ENCODE measurements at regions not wholly inside any gene's neighbourhood (a gene's known extent, or its start where the extent isn't known, plus 50 kb on each side); places are given as distances from the start of the nearest gene placed in this dataset.

- FAIRE-seq (no peak), DNase-seq (ENCODE audit: insufficient read length, low spot score) (no peak)
- TF ChIP-seq, protein P1, sequence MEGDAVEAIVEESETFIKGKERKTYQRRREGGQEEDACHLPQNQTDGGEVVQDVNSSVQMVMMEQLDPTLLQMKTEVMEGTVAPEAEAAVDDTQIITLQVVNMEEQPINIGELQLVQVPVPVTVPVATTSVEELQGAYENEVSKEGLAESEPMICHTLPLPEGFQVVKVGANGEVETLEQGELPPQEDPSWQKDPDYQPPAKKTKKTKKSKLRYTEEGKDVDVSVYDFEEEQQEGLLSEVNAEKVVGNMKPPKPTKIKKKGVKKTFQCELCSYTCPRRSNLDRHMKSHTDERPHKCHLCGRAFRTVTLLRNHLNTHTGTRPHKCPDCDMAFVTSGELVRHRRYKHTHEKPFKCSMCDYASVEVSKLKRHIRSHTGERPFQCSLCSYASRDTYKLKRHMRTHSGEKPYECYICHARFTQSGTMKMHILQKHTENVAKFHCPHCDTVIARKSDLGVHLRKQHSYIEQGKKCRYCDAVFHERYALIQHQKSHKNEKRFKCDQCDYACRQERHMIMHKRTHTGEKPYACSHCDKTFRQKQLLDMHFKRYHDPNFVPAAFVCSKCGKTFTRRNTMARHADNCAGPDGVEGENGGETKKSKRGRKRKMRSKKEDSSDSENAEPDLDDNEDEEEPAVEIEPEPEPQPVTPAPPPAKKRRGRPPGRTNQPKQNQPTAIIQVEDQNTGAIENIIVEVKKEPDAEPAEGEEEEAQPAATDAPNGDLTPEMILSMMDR (IDR thresholded peaks at IDR 0.05; ENCODE audit: insufficient read depth, missing control alignments) = no peak
Observed at GRCh38 chr12:34294137-34294536, 271.8 kb downstream of the ALG10 start.

- DNase-seq (ENCODE audit: insufficient read length, low spot score) = no peak
- TF ChIP-seq, protein P1 (IDR thresholded peaks at IDR 0.05; ENCODE audit: insufficient read depth, missing control alignments) = no peak
- FAIRE-seq = no peak
Observed at GRCh38 chr12:34294671-34295365, 272.5 kb downstream of the ALG10 start.

DNA sequence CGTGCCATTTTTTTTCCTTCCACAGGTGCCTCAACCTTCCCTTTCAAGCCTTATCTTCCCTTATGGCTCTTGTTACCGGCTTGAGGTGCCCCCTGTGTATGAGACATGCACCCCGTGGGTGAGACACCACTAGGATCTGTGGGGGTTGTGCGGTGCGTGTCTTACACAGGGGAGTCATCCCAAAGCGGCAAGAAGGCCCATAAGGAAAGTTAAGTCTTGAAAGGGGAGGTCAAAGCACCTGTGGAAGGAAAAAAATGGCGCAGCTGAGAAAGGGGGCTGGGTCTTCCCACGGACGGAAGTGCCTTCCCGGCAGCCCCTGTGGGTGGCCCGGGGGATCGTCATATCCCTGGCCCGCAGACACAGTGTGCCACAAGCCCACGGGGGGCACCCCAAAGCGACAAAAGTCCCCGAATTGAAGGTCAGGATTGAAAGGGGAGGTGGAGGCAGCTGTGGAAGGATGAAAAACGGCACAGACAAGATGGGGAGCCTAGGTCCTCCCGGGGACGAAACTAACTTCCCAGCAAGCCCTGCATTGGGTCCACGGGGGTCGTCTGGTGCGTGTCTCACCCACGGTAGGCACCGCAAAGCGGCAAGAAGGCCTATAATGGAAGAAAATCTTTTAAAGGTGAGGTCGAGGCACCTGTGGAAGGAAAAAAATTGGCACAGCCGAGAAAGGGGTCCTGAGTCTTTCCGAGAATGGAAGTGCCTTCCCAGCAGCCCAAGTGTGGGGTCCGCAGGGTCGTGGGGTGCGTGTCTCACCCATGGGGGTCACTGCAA is 273.3 kb downstream of the ALG10 start:
- TF ChIP-seq, protein P1 (IDR thresholded peaks at IDR 0.05; ENCODE audit: insufficient read depth, missing control alignments) = no peak
- DNase-seq (ENCODE audit: insufficient read length, low spot score) = no peak
- no peak for FAIRE-seq

DNA sequence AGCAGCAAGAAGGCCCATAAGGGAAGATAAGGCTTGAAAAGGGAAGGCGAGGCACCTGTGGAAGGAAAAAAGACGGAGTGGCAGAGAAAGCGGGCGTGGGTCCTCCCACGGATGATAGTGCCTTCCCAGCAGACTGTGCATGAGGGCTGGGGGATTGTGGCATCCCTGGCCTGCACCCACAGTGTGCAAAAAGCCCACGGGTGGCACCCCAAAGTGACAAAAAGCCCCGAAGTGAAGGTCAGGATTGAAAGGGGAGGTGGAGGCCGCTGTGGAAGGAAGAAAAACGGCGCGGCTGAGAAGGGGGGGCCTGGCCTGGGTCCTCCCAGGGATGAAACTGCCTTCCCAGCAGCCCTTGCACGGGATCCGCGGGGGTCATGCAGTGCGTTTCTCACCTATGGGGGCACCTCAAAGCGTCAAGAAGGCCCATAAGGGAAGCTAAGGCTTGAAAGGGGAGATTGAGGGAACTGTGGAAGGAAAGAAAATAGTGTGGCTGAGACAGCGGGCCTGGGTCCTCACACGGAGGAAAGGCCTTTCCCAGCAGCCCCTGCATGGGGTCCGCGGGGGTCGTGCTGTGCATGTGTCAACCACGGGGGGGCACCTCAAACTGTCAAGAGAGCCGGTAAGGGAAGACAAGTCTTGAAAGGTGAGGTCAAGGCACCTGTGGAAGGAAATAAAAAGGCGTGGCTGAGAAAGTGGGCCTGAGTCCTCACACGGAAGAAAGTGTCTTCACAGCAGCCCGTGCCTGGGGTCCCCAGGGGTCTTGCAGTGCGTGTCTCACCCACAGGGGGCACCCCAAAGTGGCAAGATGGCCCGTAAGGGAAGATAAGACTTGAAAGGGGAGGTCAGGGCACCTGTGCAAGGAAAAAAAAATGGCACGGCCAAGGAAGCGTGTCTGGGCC is 274.1 kb downstream of the ALG10 start:
- FAIRE-seq (no peak), DNase-seq (ENCODE audit: insufficient read length, low spot score) (no peak)
- TF ChIP-seq, protein P1 (IDR thresholded peaks at IDR 0.05; ENCODE audit: insufficient read depth, missing control alignments) = no peak

DNA sequence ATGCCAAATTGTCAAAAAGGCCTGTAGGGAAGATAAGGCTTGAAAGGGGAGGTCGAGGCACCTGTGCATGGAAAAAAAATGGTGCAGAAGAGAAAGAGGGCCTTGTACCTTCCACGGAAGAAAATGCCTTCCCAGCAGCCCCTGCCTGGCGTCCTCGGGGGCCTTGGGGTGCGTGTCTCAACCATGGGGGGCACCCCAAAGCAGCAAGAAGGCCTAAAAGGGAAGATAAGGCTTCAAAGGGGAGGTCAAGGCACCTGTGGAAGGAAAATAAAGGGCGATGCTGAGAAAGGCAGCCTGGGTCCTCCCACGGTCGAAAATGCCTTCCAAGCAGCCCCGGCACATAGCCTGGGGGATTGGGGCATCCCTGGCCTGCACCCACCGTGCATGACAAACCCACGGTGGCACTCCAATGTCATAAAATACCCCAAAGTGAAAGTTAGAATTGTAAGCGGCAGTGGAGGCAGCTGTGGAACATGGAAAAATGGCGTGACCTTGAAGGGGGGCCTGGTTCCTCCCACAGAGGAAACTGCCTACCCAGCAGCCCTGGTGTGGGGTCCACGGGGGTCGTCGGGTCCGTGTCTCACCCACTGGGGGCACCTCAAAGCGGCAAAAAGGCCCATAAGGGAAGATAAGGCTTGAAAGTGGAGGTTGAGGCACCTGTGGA is 275.0 kb downstream of the ALG10 start:
- FAIRE-seq (no peak), DNase-seq (ENCODE audit: insufficient read length, low spot score) (no peak)
- TF ChIP-seq, protein P1 (IDR thresholded peaks at IDR 0.05; ENCODE audit: insufficient read depth, missing control alignments) = no peak

- TF ChIP-seq, protein P1 (IDR thresholded peaks at IDR 0.05; ENCODE audit: insufficient read depth, missing control alignments) = no peak
- no peak for DNase-seq (ENCODE audit: insufficient read length, low spot score)
- no peak for FAIRE-seq
Observed at GRCh38 chr12:34297790-34298164, 275.5 kb downstream of the ALG10 start.
